ENCODE measurements at regions not wholly inside any gene's neighbourhood (a gene's known extent, or its start where the extent isn't known, plus 50 kb on each side); places are given as distances from the start of the nearest gene placed in this dataset.

DNA sequence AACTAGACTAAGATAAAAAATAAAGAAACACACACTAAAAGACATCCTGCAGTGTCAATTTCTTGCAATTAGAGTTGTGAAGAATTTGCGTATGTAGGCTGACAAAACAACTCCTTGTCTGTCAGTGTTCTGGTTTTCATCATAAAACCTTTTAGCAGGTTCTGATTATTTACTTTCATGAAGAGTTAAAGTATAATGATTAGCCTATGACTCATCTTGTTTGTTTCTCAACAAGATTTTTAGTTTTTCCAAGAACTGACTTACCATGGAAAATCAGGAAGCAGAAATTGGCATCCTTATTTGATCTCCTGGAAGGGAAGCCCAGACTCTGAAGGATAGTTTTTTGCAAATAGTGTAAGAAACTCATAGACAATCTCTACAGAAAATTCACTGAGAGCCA is 848.7 kb upstream of the PCDH9 start:
- TF ChIP-seq, protein P1, sequence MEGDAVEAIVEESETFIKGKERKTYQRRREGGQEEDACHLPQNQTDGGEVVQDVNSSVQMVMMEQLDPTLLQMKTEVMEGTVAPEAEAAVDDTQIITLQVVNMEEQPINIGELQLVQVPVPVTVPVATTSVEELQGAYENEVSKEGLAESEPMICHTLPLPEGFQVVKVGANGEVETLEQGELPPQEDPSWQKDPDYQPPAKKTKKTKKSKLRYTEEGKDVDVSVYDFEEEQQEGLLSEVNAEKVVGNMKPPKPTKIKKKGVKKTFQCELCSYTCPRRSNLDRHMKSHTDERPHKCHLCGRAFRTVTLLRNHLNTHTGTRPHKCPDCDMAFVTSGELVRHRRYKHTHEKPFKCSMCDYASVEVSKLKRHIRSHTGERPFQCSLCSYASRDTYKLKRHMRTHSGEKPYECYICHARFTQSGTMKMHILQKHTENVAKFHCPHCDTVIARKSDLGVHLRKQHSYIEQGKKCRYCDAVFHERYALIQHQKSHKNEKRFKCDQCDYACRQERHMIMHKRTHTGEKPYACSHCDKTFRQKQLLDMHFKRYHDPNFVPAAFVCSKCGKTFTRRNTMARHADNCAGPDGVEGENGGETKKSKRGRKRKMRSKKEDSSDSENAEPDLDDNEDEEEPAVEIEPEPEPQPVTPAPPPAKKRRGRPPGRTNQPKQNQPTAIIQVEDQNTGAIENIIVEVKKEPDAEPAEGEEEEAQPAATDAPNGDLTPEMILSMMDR (IDR thresholded peaks at IDR 0.05 in 8 of 11, conservative IDR thresholded peaks at IDR 0.05 in 3 of 11), result no peak
- TF ChIP-seq POLR2AphosphoS5 (IDR thresholded peaks at IDR 0.05) (no peak), POLR2A (IDR thresholded peaks at IDR 0.05) (no peak)

All from spleen (tissue), 7 donors.